ENCODE measurements at regions not wholly inside any gene's neighbourhood (a gene's known extent, or its start where the extent isn't known, plus 50 kb on each side); places are given as distances from the start of the nearest gene placed in this dataset.

DNA sequence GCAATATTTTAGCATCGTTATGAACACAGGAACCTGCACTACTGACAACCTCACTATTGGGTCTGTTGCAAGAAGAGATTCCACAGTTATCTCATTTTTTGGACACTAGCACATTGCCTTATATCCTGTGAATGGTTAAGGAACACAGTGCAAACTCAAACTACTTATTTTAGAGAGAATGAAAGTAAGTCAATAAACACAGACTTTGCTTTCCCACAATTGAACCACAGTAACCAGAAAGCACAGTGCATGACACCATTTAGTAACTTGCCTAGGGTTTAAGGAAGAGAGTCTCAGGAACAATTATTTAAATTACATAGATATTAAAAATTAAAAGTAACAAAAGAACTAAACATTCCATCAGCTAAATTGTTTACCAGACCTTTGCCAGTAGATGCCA lies 468.8 kb downstream of the ZWINT start:
- ATAC-seq, result no peak
- Mint-ChIP-seq H3K36me3 (no peaks in the 10 kb centered on the region), H3K4me3 (no peak overlapping the region), H3K27me3 (no peaks in the 10 kb centered on the region), H3K9me3 (no peaks in the 10 kb centered on the region), H3K4me1 (no peaks in the 10 kb centered on the region), H3K27ac (no peak overlapping the region)

DNA sequence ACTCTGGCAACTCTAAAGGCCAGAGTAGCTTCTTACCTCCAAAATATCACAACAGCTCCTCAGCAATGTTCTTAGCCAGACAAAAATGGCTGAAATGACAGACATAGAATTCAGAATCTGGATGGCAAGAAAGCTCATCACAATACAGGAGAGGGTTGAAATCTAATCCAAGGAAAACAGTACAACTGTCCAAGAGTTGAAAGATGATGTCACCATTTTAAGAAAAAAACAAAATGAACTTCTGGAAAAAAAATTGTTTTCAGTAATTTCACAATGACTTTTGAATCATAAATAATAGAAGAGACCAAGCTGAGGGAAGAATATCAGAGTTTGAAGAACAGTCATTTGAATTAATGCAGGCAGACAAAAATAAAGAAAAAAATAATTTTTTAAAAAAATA lies 479.5 kb downstream of the ZWINT start:
- Mint-ChIP-seq H3K36me3 (no peaks in the 10 kb centered on the region), H3K4me3 (no peak overlapping the region), H3K27ac (no peak overlapping the region), H3K4me1 (no peaks in the 10 kb centered on the region), H3K9me3 (no peaks in the 10 kb centered on the region), H3K27me3 (no peaks in the 10 kb centered on the region)
- ATAC-seq, result no peak

DNA sequence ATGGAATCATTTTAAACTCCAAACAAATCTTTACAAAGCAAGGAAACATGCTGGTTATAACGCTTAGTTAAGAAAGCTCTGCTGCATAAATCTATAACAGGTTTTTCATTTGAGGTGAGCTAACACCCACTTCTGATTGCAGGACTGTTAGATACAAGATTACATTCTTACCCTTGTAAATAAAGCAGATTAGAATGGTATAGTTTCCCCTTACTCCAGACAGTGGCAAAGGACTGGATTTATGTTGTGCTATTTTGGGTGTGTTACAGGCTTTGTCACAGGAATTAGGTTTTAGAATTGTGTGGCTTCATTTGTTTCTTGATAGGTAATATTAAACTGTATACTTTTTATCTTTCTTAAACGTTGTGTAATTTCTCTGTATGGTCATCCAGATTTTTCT lies 487.6 kb downstream of the ZWINT start:
- no peaks in the 10 kb centered on the region for H3K36me3 Mint-ChIP-seq
- ATAC-seq, result no peak
- no peaks in the 10 kb centered on the region for H3K27me3 Mint-ChIP-seq
- no peak overlapping the region for H3K4me3 Mint-ChIP-seq
- no peaks in the 10 kb centered on the region for H3K9me3 Mint-ChIP-seq
- H3K27ac Mint-ChIP-seq, result no peak overlapping the region
- no peaks in the 10 kb centered on the region for H3K4me1 Mint-ChIP-seq

DNA sequence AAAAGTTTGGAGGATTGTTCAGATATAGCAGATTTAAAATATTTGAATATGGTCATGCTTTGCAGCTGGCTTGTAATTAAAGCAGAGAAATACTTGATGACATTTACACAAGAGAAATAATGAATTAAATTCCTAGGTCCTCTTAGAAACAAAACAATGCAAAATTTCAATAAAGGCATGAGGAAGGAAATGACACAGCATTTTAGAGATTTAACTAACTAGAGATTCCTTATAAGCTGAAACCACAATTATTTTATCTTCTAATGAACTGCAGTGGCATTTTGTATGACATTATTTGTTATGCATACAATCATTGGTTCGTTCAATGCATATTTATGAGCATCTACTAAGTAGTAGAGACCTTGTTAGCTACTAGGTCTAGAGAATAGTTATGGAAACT lies 490.9 kb downstream of the ZWINT start:
- Mint-ChIP-seq H3K4me3 (no peak overlapping the region), H3K27ac (no peak overlapping the region), H3K27me3 (no peaks in the 10 kb centered on the region), H3K4me1 (no peaks in the 10 kb centered on the region), H3K9me3 (no peaks in the 10 kb centered on the region), H3K36me3 (no peaks in the 10 kb centered on the region)
- ATAC-seq, result no peak

DNA sequence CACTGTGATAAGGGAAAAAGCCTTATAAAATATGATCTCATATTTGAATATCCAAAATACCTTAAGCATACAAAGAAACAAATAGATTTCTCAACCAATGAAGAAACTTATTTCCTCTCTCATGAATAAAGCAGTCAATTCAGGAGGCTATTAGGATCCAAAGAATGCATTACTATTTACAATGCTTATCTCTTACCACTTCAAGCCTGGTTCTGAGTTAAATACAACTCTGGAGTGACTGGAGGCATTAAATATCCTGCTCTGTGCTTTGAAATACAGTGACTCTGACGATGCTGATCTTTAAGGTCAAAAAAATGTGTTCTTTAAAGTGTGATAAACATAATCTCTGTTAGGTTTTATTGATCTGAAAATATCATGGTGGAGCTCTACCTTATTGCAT lies 493.2 kb downstream of the ZWINT start:
- Mint-ChIP-seq H3K4me1 (no peaks in the 10 kb centered on the region), H3K27me3 (no peaks in the 10 kb centered on the region), H3K9me3 (no peaks in the 10 kb centered on the region), H3K4me3 (no peak overlapping the region), H3K27ac (no peak overlapping the region), H3K36me3 (no peaks in the 10 kb centered on the region)
- no peak for ATAC-seq

DNA sequence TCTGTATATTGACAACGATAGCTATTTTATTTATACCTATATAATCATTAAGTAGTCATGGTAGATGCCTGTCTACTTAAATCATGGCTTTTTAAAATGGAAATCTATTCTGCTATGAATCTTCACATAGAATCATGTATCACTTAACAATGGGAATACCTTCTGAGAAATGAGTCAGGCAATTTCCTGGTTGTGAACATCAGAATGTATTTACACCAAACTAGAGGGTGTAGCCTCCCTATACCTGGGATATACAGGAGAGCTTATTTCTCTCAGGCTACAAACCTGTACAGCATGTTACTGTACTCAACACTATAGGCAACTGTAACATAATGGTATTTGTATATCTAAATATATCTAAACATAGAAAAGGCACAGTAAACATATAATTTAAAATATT lies 502.3 kb downstream of the ZWINT start:
- no peak overlapping the region for H3K4me3 Mint-ChIP-seq
- H3K4me1 Mint-ChIP-seq, result no peaks in the 10 kb centered on the region
- no peak for ATAC-seq
- no peaks in the 10 kb centered on the region for H3K36me3 Mint-ChIP-seq
- no peaks in the 10 kb centered on the region for H3K27me3 Mint-ChIP-seq
- H3K9me3 Mint-ChIP-seq, result peaks cover 3% of the 10 kb centered on the region
- no peak overlapping the region for H3K27ac Mint-ChIP-seq

DNA sequence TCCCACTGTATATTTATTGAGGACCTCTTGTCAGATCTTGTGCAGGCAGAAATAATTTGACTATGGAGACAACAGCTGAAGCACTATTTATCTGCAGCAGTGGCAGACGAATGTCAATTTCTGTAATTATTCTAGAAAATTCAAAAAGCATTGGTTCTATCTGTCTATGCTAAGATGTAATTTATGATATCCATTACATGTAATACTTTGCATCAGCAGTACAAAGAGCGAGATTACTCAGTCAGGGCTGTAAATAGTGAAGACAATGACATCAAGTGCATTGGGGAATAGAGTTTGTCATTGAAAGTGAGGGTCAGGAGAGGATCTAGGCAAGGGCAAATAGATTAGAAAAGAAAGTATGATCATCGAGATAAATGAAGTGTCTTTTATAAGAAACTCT lies 508.2 kb downstream of the ZWINT start:
- H3K27me3 Mint-ChIP-seq, result no peaks in the 10 kb centered on the region
- no peak overlapping the region for H3K4me3 Mint-ChIP-seq
- no peaks in the 10 kb centered on the region for H3K9me3 Mint-ChIP-seq
- ATAC-seq, result no peak
- H3K27ac Mint-ChIP-seq, result no peak overlapping the region
- no peaks in the 10 kb centered on the region for H3K36me3 Mint-ChIP-seq
- H3K4me1 Mint-ChIP-seq, result no peaks in the 10 kb centered on the region

DNA sequence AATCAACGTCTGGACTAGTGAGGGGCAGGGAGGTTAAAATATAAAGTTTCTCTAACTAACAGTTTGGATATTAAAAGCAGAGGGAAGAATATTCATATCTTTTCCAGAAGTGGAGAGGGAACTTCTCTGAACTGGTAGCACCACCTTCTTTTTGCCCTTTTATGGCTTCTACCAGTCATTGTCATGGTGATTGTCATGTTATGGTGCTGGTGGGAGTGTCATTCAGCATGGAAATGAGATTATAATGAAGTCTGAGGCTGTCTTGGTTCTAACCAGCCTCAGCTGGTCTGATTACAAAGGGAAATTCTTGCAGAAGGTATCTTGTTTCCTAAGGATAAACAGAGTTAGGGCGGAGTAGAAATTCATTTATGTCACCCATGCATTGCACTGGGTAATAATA lies 523.8 kb downstream of the ZWINT start:
- H3K27me3 Mint-ChIP-seq, result no peaks in the 10 kb centered on the region
- no peak for ATAC-seq
- H3K4me1 Mint-ChIP-seq, result no peaks in the 10 kb centered on the region
- H3K27ac Mint-ChIP-seq, result no peak overlapping the region
- no peaks in the 10 kb centered on the region for H3K9me3 Mint-ChIP-seq
- no peak overlapping the region for H3K4me3 Mint-ChIP-seq
- H3K36me3 Mint-ChIP-seq, result no peaks in the 10 kb centered on the region

DNA sequence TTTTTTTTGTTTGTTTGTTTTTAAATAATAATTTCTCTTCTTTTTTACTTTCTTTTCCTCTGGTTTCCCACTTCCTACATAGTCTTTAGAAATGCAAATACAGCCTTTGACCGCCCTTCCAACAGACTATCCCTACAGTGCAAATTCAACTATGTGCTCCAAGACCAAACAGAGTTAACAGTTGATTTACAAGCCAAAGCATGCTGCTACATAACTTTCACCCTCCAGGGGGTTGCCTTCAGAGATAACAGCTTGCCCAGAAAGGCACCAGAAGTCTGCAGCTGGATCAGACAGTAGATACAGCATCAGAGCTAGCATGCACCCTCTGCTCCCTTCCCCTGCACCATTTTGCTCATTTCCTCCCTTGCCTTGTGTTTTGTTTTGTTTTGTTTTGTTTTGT lies 539.0 kb downstream of the ZWINT start:
- no peak overlapping the region for H3K4me3 Mint-ChIP-seq
- no peaks in the 10 kb centered on the region for H3K36me3 Mint-ChIP-seq
- H3K27ac Mint-ChIP-seq, result no peak overlapping the region
- no peaks in the 10 kb centered on the region for H3K27me3 Mint-ChIP-seq
- H3K4me1 Mint-ChIP-seq, result no peaks in the 10 kb centered on the region
- no peak for ATAC-seq
- H3K9me3 Mint-ChIP-seq, result peaks cover 6% of the 10 kb centered on the region

DNA sequence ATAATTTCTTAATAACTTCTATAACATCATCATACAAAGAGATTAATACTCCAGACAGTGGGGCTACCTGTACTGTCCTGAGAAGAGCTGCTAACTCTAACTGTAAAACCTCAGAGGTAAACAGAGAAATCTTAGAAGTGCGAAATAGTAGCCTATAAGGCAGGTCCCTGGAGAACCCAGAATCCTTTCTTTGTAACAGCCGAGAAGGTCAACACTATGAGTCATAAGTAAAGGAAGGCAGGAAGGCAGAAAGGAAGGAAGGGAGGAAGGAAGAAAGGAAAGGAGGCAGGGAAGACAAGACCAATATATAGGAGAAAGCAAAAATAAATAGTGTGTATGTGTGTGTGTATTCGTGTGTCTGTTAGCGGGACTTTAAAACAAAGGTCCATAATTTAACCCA lies 540.6 kb downstream of the ZWINT start:
- Mint-ChIP-seq H3K27me3 (no peaks in the 10 kb centered on the region), H3K4me1 (no peaks in the 10 kb centered on the region), H3K9me3 (peaks cover 6% of the 10 kb centered on the region), H3K27ac (no peak overlapping the region), H3K36me3 (no peaks in the 10 kb centered on the region), H3K4me3 (no peak overlapping the region)
- ATAC-seq, result no peak

DNA sequence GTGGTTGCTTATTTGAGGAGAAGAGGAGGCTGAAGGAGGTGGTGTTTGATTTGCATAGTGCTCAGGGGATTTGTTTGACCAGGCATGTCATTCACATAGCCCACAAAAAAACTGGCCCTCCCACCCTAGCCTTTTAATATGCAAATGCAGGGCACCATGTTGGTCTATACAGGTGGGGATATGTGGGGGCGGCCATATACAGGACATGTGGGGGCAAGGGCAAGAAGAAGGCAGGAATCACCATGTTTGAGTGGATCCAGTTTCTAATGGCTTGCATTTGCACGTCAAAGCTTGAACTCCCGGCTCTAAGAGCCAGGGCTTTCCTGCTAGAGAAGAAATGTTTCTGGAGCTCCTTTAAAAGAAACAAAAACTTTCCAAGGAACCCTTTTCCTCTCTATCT lies 541.0 kb downstream of the ZWINT start:
- H3K27ac Mint-ChIP-seq, result no peak overlapping the region
- no peaks in the 10 kb centered on the region for H3K4me1 Mint-ChIP-seq
- H3K27me3 Mint-ChIP-seq, result no peaks in the 10 kb centered on the region
- no peak for ATAC-seq
- H3K4me3 Mint-ChIP-seq, result no peak overlapping the region
- peaks cover 6% of the 10 kb centered on the region for H3K9me3 Mint-ChIP-seq
- no peaks in the 10 kb centered on the region for H3K36me3 Mint-ChIP-seq

DNA sequence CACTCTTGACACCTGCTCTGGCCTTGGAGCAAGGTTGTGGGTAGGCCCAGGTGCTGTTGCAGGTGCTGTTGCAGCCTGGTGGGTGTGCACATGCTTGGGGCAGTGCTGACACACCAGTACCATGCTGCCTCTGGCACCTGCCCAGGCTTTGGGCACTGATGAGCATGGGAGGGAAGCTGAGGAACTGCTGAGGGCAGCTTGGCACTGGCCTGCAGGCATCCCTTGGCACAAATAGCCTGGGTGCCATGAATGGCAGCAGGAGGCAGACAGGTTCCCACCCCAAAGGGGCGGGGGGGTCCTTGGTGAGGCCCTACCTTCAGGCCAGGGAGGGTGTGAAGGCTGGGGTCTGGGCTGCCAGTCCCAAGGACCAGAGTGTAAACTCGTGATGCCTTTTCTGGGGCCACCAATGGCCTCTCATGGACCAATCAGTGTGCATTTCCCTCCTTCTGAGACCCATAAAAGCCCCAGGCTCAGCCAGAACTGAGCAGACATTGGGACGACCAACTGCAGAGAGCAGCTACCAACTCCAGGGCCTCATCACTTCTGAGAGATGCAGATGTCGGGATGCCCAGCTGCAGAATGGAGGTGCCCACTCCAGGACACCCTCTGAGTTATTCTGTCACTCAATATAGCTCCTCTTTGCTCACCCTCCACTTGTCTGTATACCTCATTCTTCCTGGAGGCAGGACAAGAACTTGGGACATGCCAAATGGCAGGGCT lies 547.4 kb downstream of the ZWINT start:
- Mint-ChIP-seq H3K4me3 (no peak overlapping the region), H3K9me3 (no peaks in the 10 kb centered on the region), H3K4me1 (no peaks in the 10 kb centered on the region), H3K27me3 (no peaks in the 10 kb centered on the region), H3K36me3 (no peaks in the 10 kb centered on the region), H3K27ac (no peak overlapping the region)
- peak; percentile 36 for ATAC-seq

DNA sequence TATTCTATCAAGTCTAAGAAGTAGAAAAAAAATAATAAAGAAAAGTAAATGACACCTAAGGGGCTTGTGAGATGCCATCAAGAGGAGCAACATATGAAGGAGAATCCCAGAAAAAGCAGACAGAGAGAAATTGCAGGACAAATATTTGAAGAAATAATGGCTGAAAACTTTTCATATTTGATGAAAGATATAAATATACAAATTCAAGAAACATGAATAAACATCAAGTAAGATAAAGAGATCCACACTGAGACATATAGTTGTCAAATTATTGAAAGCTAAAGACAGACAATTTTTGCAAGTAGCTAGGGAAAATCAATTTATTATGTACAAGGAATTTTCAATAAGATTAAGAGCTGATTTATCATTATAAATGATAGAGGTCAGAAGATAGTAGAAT lies 558.0 kb downstream of the ZWINT start:
- ATAC-seq, result no peak
- no peak overlapping the region for H3K27ac Mint-ChIP-seq
- no peaks in the 10 kb centered on the region for H3K36me3 Mint-ChIP-seq
- no peaks in the 10 kb centered on the region for H3K27me3 Mint-ChIP-seq
- peaks cover 2% of the 10 kb centered on the region for H3K9me3 Mint-ChIP-seq
- no peaks in the 10 kb centered on the region for H3K4me1 Mint-ChIP-seq
- no peak overlapping the region for H3K4me3 Mint-ChIP-seq

DNA sequence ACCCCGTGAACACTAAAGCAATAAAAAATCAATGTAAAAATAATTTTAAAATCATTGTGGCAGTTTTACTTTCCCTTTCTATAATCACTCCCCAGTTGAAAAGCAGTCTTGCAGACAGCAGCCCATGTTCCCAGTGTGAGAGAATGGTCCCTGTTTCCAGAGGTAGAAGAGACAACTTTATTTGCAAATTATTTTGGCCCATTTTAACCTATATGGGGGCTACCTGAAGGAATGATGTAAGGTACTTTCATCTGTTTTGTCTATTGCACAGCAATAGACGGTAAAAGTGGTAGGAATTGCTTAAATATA lies 559.8 kb downstream of the ZWINT start:
- Mint-ChIP-seq H3K9me3 (peaks cover 2% of the 10 kb centered on the region), H3K4me3 (no peak overlapping the region), H3K27ac (no peak overlapping the region), H3K27me3 (no peaks in the 10 kb centered on the region), H3K4me1 (no peaks in the 10 kb centered on the region), H3K36me3 (no peaks in the 10 kb centered on the region)
- no peak for ATAC-seq

DNA sequence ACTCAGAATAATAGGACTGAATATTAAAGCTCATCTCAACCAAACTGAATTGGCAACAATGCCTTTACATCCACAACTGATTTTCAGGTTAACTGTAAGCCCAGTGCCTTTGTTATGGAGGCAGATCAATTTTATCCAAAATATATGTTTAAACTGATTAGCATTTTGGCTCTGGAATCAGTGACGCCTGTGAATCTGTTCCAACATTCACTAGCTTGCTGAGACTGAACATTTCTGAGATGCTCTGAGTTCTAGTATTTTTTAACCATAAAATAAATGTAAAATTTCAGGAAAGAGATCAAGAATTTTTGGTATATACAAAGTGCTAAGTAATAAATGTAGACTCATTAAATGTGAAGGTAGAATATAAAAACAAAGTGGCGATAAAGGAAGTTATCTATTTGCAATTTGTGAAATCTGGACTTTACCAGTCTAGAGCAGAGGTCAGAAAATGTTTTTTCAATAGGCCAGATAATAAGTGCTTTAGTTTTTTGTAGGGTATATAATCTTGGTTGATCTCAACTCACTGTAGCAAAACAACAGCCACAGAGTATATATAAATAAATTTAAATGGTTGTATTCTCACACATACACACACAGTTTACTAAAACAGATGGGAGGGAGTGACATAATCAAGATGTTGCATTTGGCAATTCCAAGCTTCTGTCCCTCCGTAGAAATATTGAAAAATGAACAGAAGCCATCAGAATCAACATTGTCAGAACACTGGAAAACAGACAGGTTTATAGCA lies 560.3 kb downstream of the ZWINT start:
- no peak for ATAC-seq
- no peaks in the 10 kb centered on the region for H3K27me3 Mint-ChIP-seq
- H3K27ac Mint-ChIP-seq, result no peak overlapping the region
- no peak overlapping the region for H3K4me3 Mint-ChIP-seq
- H3K4me1 Mint-ChIP-seq, result no peaks in the 10 kb centered on the region
- peaks cover 2% of the 10 kb centered on the region for H3K9me3 Mint-ChIP-seq
- no peaks in the 10 kb centered on the region for H3K36me3 Mint-ChIP-seq

DNA sequence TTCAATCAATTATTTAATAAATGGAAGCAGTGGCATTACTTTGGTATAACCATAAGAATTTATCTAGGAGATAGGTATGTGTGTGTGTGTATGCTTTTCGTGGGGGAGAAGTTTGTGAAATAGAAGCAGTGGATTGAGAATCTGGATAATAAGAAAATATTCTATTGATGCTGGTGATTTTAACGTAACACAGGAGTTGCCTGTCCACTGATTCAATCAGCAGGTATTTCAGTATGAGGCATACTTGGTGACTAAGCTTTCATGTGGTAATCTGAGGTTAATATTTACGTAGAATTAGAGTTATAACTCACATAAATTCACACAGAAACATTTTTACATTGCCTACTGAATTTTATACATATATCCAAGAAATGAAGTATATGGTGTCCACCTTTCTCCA lies 568.0 kb downstream of the ZWINT start:
- Mint-ChIP-seq H3K9me3 (peaks cover 5% of the 10 kb centered on the region), H3K27me3 (no peaks in the 10 kb centered on the region), H3K27ac (no peak overlapping the region), H3K36me3 (no peaks in the 10 kb centered on the region), H3K4me1 (no peaks in the 10 kb centered on the region), H3K4me3 (no peak overlapping the region)
- ATAC-seq, result no peak
